H1 (cell line): ENCODE measurements at regions not wholly inside any gene's neighbourhood (a gene's known extent, or its start where the extent isn't known, plus 50 kb on each side); places are given as distances from the start of the nearest gene placed in this dataset.

Experiments used
- CHD7 ChIP-seq: fragments of 300-600 bp; sonication (generic); IDR thresholded peaks from 2 replicates; pipeline ENCODE4 v1.7.1; 2012; ENCODE audit warnings: low read length, moderate library complexity, mild to moderate bottlenecking, inconsistent platforms; ENCODE audit not compliant: insufficient replicate concordance
- CTCF ChIP-seq, 3 experiments: IDR thresholded peaks; 1 replicate in 2 of 3; 2 replicates in 1 of 3; pipeline versions ENCODE4 v1.5.1 to v1.6.1; 2011; ENCODE audit warnings: low read length in 3 of 3, mild to moderate bottlenecking in 3 of 3, inconsistent platforms in 2 of 3, low read depth in 1 of 3, moderate library complexity in 1 of 3; ENCODE audit not compliant: insufficient read depth in 1 of 3; ENCODE audit errors: control extremely low read depth in 1 of 3

DNA sequence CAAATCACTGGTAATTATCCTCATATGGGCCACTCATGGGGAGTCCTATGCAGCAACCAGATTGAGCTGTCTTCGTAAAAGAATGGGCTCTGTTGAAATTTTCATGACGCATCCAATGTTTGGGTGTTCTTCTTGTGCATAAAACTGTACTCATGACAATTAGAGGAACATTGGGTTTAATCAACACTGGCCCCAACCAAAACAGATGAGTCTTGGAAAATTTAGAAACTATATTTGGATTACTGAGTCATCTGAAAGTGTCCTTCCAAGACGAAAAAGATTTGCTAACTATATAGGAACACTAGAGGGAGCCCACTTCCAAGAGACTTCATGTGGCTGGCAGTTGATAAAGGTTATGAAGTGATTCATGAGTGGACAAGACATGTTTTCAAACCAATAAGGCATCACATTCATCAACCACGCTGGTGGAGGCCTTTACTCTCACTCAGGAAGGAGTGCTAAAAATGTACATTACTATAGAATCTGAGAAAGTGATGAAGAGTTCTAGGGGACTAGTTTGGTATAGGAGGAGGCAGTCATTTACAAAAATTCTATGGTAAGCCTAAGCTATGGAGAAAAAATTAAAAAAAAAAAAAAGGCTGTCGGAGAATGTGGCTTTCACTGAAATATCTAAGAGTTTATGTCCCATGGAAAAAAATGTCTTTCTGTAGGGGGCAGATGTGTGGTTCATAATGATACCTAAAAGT is 313.5 kb downstream of the PRDM9 start (continued):
- no peak for TF ChIP-seq CHD7
- TF ChIP-seq CTCF (IDR thresholded peaks at IDR 0.05; ENCODE audit: control extremely low read depth in 1 of 3, insufficient read depth in 1 of 3, low read depth in 1 of 3, low read length in 3 of 3), result peak in 2 of 3 experiments; percentile 52 to 58; a peak in 2 of 4 replicates
